WTC11 (cell line): ENCODE measurements at regions not wholly inside any gene's neighbourhood (a gene's known extent, or its start where the extent isn't known, plus 50 kb on each side); places are given as distances from the start of the nearest gene placed in this dataset.

ENCODE experiments used
- CBFB ChIP-seq: sonication (generic); formaldehyde crosslinking; IDR thresholded peaks from 2 replicates; pipeline ENCODE4 v1.8.1; 2022; ENCODE audit warnings: mild to moderate bottlenecking, low read depth, missing genetic modification reagents
- CREM ChIP-seq: sonication (generic); formaldehyde crosslinking; IDR thresholded peaks from 2 replicates; pipeline ENCODE4 v1.8.1; 2022; ENCODE audit warnings: mild to moderate bottlenecking, missing genetic modification reagents, moderate library complexity
- GABPB1 ChIP-seq: sonication (generic); formaldehyde crosslinking; IDR thresholded peaks from 2 replicates; pipeline ENCODE4 v1.8.1; 2023; ENCODE audit warnings: mild to moderate bottlenecking, missing genetic modification reagents
- KAT7 ChIP-seq: sonication (generic); formaldehyde crosslinking; IDR thresholded peaks from 2 replicates; pipeline ENCODE4 v1.8.1; 2023; ENCODE audit warnings: missing genetic modification reagents, mild to moderate bottlenecking, borderline replicate concordance
- MYBL2 ChIP-seq: sonication (generic); formaldehyde crosslinking; IDR thresholded peaks from 2 replicates; pipeline ENCODE4 v1.8.1; 2023; ENCODE audit warnings: mild to moderate bottlenecking, moderate library complexity, missing genetic modification reagents
- SP1 ChIP-seq: sonication (generic); formaldehyde crosslinking; conservative IDR thresholded peaks from 2 replicates; pipeline ENCODE4 v1.8.1; 2022; ENCODE audit warnings: missing genetic modification reagents
- TEAD1 ChIP-seq: sonication (generic); formaldehyde crosslinking; IDR thresholded peaks from 2 replicates; pipeline ENCODE4 v1.8.0; 2022; ENCODE audit warnings: mild to moderate bottlenecking, missing genetic modification reagents
- USF2 ChIP-seq: sonication (generic); formaldehyde crosslinking; IDR thresholded peaks from 2 replicates; pipeline ENCODE4 v1.8.1; 2023; ENCODE audit warnings: mild to moderate bottlenecking, missing genetic modification reagents, moderate library complexity
- ZNF219 ChIP-seq: sonication (generic); formaldehyde crosslinking; IDR thresholded peaks from 2 replicates; pipeline ENCODE4 v1.8.0; 2023; ENCODE audit warnings: missing genetic modification reagents, mild to moderate bottlenecking, borderline replicate concordance
- TF ChIP-seq, protein P1 (sequence below): fragments of 200-600 bp; IDR thresholded peaks from 2 replicates; pipeline ENCODE4 v1.8.0; 2022; ENCODE audit warnings: antibody characterized with exemption
- TF ChIP-seq, protein P2 (sequence below): sonication (generic); formaldehyde crosslinking; IDR thresholded peaks from 2 replicates; pipeline ENCODE4 v1.8.0; 2022; ENCODE audit warnings: mild to moderate bottlenecking, missing genetic modification reagents
- TF ChIP-seq, protein P3 (sequence below): sonication (generic); formaldehyde crosslinking; conservative IDR thresholded peaks from 2 replicates; pipeline ENCODE4 v1.8.1; 2022; ENCODE audit warnings: mild to moderate bottlenecking, missing genetic modification reagents

GRCh38 chr11:119978696-119979095 lies 159.2 kb downstream of the TRIM29 start:
- TF ChIP-seq, protein P1, sequence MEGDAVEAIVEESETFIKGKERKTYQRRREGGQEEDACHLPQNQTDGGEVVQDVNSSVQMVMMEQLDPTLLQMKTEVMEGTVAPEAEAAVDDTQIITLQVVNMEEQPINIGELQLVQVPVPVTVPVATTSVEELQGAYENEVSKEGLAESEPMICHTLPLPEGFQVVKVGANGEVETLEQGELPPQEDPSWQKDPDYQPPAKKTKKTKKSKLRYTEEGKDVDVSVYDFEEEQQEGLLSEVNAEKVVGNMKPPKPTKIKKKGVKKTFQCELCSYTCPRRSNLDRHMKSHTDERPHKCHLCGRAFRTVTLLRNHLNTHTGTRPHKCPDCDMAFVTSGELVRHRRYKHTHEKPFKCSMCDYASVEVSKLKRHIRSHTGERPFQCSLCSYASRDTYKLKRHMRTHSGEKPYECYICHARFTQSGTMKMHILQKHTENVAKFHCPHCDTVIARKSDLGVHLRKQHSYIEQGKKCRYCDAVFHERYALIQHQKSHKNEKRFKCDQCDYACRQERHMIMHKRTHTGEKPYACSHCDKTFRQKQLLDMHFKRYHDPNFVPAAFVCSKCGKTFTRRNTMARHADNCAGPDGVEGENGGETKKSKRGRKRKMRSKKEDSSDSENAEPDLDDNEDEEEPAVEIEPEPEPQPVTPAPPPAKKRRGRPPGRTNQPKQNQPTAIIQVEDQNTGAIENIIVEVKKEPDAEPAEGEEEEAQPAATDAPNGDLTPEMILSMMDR: no peak
- TF ChIP-seq CBFB: no peak
- TF ChIP-seq CREM (CRISPR knock-in tag): no peak
- no peak for TF ChIP-seq TEAD1 (CRISPR knock-in tag)
- TF ChIP-seq, protein P2, sequence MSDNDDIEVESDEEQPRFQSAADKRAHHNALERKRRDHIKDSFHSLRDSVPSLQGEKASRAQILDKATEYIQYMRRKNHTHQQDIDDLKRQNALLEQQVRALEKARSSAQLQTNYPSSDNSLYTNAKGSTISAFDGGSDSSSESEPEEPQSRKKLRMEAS: no peak
- TF ChIP-seq ZNF219 (CRISPR knock-in tag): no peak
- no peak for TF ChIP-seq KAT7
- no peak for TF ChIP-seq SP1 (CRISPR knock-in tag)
- no peak for TF ChIP-seq MYBL2 (CRISPR knock-in tag)
- TF ChIP-seq GABPB1 (CRISPR knock-in tag): no peak
- TF ChIP-seq, protein P3, sequence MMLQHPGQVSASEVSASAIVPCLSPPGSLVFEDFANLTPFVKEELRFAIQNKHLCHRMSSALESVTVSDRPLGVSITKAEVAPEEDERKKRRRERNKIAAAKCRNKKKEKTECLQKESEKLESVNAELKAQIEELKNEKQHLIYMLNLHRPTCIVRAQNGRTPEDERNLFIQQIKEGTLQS (CRISPR knock-in tag): no peak
- TF ChIP-seq USF2 (CRISPR knock-in tag): no peak
